ENCODE measurements at regions not wholly inside any gene's neighbourhood (a gene's known extent, or its start where the extent isn't known, plus 50 kb on each side); places are given as distances from the start of the nearest gene placed in this dataset.
A peak's percentile ranks its signal among the peaks of the same experiment; 100 is the strongest.

GRCh38 chr22:46026899-46027210, 49.9 kb upstream of the WNT7B start:
- Histone ChIP-seq H3K9me3 (ENCODE audit: control insufficient read depth in 3 of 3, low read length in 3 of 3) (no peaks in the 10 kb centered on the region), H3K9ac (ENCODE audit: low read depth in 1 of 3, low read length in 3 of 3) (peak overlapping the region; percentile 69 to 86 (median 79)), H3K4me1 (ENCODE audit: control insufficient read depth in 3 of 3, insufficient read depth in 3 of 3, low read length in 3 of 3) (peaks cover 10 to 31% (median 17%) of the 10 kb centered on the region in 3 donors), H3K27me3 (ENCODE audit: control insufficient read depth in 3 of 3, insufficient read depth in 3 of 3, low read length in 3 of 3) (peaks cover 0 to 3% (median 0%) of the 10 kb centered on the region in 3 donors), H3K27ac (ENCODE audit: low read depth, low read length) (peak overlapping the region; percentile 57), H3K36me3 (ENCODE audit: control insufficient read depth in 3 of 3, insufficient read depth in 3 of 3, low read length in 3 of 3) (no peaks in the 10 kb centered on the region), H3K4me3 (ENCODE audit: low read length in 3 of 3) (peak overlapping the region; percentile 59 to 71 (median 65))

- H3K36me3 ChIP-seq (ENCODE audit: control insufficient read depth in 3 of 3, insufficient read depth in 3 of 3, low read length in 3 of 3): no peaks in the 10 kb centered on the region
- H3K27me3 ChIP-seq (ENCODE audit: control insufficient read depth in 3 of 3, insufficient read depth in 3 of 3, low read length in 3 of 3): peaks cover 0 to 3% (median 0%) of the 10 kb centered on the region in 3 donors
- H3K27ac ChIP-seq (ENCODE audit: low read depth, low read length): peak overlapping the region; percentile 57
- H3K9me3 ChIP-seq (ENCODE audit: control insufficient read depth in 3 of 3, low read length in 3 of 3): no peaks in the 10 kb centered on the region
- H3K4me1 ChIP-seq (ENCODE audit: control insufficient read depth in 3 of 3, insufficient read depth in 3 of 3, low read length in 3 of 3): peaks cover 10 to 35% (median 19%) of the 10 kb centered on the region in 3 donors
- H3K4me3 ChIP-seq (ENCODE audit: low read length in 3 of 3): peak overlapping the region; percentile 59 to 71 (median 65)
- H3K9ac ChIP-seq (ENCODE audit: low read depth in 1 of 3, low read length in 3 of 3): peak overlapping the region; percentile 69 to 86 (median 79)
Measured at GRCh38 chr22:46027211-46028105, 50.5 kb upstream of the WNT7B start.

GRCh38 chr22:46028106-46028991, 51.4 kb upstream of the WNT7B start:
- peak overlapping the region; percentile 57 for H3K27ac ChIP-seq (ENCODE audit: low read depth, low read length)
- H3K36me3 ChIP-seq (ENCODE audit: control insufficient read depth in 3 of 3, insufficient read depth in 3 of 3, low read length in 3 of 3): no peaks in the 10 kb centered on the region
- H3K9me3 ChIP-seq (ENCODE audit: control insufficient read depth in 3 of 3, low read length in 3 of 3): no peaks in the 10 kb centered on the region
- H3K9ac ChIP-seq (ENCODE audit: low read depth in 1 of 3, low read length in 3 of 3): peak overlapping the region in 2 of 3 donors; percentile 69 to 86
- peak overlapping the region in 1 of 3 donors; percentile 65 for H3K4me3 ChIP-seq (ENCODE audit: low read length in 3 of 3)
- H3K4me1 ChIP-seq (ENCODE audit: control insufficient read depth in 3 of 3, insufficient read depth in 3 of 3, low read length in 3 of 3): peaks cover 10 to 35% (median 22%) of the 10 kb centered on the region in 3 donors
- peaks cover 0 to 3% (median 0%) of the 10 kb centered on the region in 3 donors for H3K27me3 ChIP-seq (ENCODE audit: control insufficient read depth in 3 of 3, insufficient read depth in 3 of 3, low read length in 3 of 3)

- Histone ChIP-seq H3K4me1 (ENCODE audit: control insufficient read depth in 3 of 3, insufficient read depth in 3 of 3, low read length in 3 of 3) (peaks cover 10 to 38% (median 29%) of the 10 kb centered on the region in 3 donors), H3K4me3 (ENCODE audit: low read length in 3 of 3) (no peak overlapping the region), H3K27ac (ENCODE audit: low read depth, low read length) (no peak overlapping the region), H3K27me3 (ENCODE audit: control insufficient read depth in 3 of 3, insufficient read depth in 3 of 3, low read length in 3 of 3) (peaks cover 0 to 3% (median 0%) of the 10 kb centered on the region in 3 donors), H3K9ac (ENCODE audit: low read depth in 1 of 3, low read length in 3 of 3) (no peak overlapping the region), H3K36me3 (ENCODE audit: control insufficient read depth in 3 of 3, insufficient read depth in 3 of 3, low read length in 3 of 3) (no peaks in the 10 kb centered on the region), H3K9me3 (ENCODE audit: control insufficient read depth in 3 of 3, low read length in 3 of 3) (no peaks in the 10 kb centered on the region)
Measured at GRCh38 chr22:46029036-46029435, 52.1 kb upstream of the WNT7B start.

DNA sequence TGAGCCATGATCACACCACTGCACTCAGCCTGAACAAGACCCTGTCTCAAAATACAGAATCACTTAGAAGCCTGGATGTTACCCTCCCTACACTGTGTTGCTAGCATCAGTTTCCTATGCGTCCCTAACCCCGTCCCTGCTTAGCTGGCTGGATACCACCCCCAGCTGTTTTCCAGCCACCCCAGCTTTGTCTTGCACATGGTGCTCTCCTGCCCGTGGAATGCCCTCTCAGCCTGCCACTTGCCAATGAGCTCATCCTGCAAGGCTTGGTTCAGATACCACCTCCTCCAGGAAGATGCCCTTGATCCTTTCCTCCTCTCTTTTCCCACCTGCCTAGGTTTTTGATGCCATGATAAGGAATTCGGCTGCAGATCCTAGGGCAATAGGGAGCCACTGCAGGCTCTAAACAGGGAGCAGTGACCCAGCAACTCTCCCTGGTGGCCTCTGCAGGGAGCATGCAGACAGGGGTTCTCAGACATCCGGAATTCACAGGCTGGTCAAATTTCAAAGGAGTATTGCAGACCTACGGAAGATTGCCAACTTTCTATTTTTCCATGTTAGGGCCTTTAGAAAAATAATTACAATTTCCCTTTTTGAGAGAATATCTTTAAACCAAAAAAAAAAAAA, 52.7 kb upstream of the WNT7B start:
- no peaks in the 10 kb centered on the region for H3K36me3 ChIP-seq (ENCODE audit: control insufficient read depth in 3 of 3, insufficient read depth in 3 of 3, low read length in 3 of 3)
- H3K27ac ChIP-seq (ENCODE audit: low read depth, low read length): no peak overlapping the region
- peaks cover 0 to 3% (median 0%) of the 10 kb centered on the region in 3 donors for H3K27me3 ChIP-seq (ENCODE audit: control insufficient read depth in 3 of 3, insufficient read depth in 3 of 3, low read length in 3 of 3)
- H3K9me3 ChIP-seq (ENCODE audit: control insufficient read depth in 3 of 3, low read length in 3 of 3): no peaks in the 10 kb centered on the region
- H3K4me3 ChIP-seq (ENCODE audit: low read length in 3 of 3): no peak overlapping the region
- no peak overlapping the region for H3K9ac ChIP-seq (ENCODE audit: low read depth in 1 of 3, low read length in 3 of 3)
- H3K4me1 ChIP-seq (ENCODE audit: control insufficient read depth in 3 of 3, insufficient read depth in 3 of 3, low read length in 3 of 3): peaks cover 12 to 42% (median 33%) of the 10 kb centered on the region in 3 donors

- Histone ChIP-seq H3K9ac (ENCODE audit: low read depth in 1 of 3, low read length in 3 of 3) (peak overlapping the region in 1 of 3 donors; percentile 33), H3K27ac (ENCODE audit: low read depth, low read length) (no peak overlapping the region), H3K4me1 (ENCODE audit: control insufficient read depth in 3 of 3, insufficient read depth in 3 of 3, low read length in 3 of 3) (peaks cover 17 to 46% (median 38%) of the 10 kb centered on the region in 3 donors), H3K9me3 (ENCODE audit: control insufficient read depth in 3 of 3, low read length in 3 of 3) (no peaks in the 10 kb centered on the region), H3K36me3 (ENCODE audit: control insufficient read depth in 3 of 3, insufficient read depth in 3 of 3, low read length in 3 of 3) (no peaks in the 10 kb centered on the region), H3K4me3 (ENCODE audit: low read length in 3 of 3) (no peak overlapping the region), H3K27me3 (ENCODE audit: control insufficient read depth in 3 of 3, insufficient read depth in 3 of 3, low read length in 3 of 3) (peaks cover 0 to 3% (median 0%) of the 10 kb centered on the region in 3 donors)
Measured at GRCh38 chr22:46030231-46030880, 53.4 kb upstream of the WNT7B start.

DNA sequence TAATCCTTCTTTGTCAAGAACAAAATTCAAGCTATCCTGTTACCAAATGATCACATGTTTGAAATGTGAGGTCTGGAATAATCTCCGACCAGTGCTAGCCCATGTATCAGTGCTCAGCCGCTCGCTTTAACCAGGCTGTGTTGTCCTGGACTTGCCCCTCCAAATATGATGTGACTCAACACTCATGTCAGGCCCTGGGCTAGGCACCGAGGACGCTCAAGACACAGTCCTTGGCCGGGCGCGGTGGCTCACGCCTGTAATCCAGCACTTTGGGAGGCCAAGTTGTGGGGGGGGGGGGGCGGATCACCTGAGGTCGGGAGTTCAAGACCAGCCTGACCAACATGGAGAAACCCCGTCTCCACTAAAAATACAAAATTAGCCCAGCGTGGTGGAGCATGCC, 54.1 kb upstream of the WNT7B start:
- H3K4me3 ChIP-seq (ENCODE audit: low read length in 3 of 3): no peak overlapping the region
- H3K9me3 ChIP-seq (ENCODE audit: control insufficient read depth in 3 of 3, low read length in 3 of 3): no peaks in the 10 kb centered on the region
- H3K4me1 ChIP-seq (ENCODE audit: control insufficient read depth in 3 of 3, insufficient read depth in 3 of 3, low read length in 3 of 3): peaks cover 17 to 44% (median 38%) of the 10 kb centered on the region in 3 donors
- H3K27ac ChIP-seq (ENCODE audit: low read depth, low read length): no peak overlapping the region
- H3K9ac ChIP-seq (ENCODE audit: low read depth in 1 of 3, low read length in 3 of 3): no peak overlapping the region
- H3K36me3 ChIP-seq (ENCODE audit: control insufficient read depth in 3 of 3, insufficient read depth in 3 of 3, low read length in 3 of 3): no peaks in the 10 kb centered on the region
- no peaks in the 10 kb centered on the region for H3K27me3 ChIP-seq (ENCODE audit: control insufficient read depth in 3 of 3, insufficient read depth in 3 of 3, low read length in 3 of 3)

DNA sequence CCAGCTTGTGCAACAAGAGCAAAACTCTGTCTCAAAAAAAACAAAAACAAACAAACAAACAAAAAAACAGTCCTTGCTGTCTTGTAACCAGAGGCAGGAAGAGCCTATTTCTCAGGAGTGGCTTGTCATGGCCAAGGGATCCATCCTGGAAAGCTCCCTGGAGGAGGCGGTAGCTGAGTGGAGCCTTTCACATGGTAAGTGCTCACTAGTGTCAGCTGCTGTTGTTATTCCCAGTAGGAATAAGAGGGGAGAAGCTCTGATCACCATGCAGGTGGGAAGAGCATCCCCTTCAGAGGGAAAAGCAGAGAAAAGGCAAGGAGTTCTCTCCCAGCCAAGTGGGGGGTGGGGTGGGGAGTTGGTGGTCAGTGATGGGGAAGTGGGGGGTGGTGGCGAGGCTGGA, 54.6 kb upstream of the WNT7B start:
- Histone ChIP-seq H3K9me3 (ENCODE audit: control insufficient read depth in 3 of 3, low read length in 3 of 3) (no peaks in the 10 kb centered on the region), H3K27me3 (ENCODE audit: control insufficient read depth in 3 of 3, insufficient read depth in 3 of 3, low read length in 3 of 3) (no peaks in the 10 kb centered on the region), H3K9ac (ENCODE audit: low read depth in 1 of 3, low read length in 3 of 3) (no peak overlapping the region), H3K4me1 (ENCODE audit: control insufficient read depth in 3 of 3, insufficient read depth in 3 of 3, low read length in 3 of 3) (peaks cover 20 to 48% (median 39%) of the 10 kb centered on the region in 3 donors), H3K27ac (ENCODE audit: low read depth, low read length) (no peak overlapping the region), H3K36me3 (ENCODE audit: control insufficient read depth in 3 of 3, insufficient read depth in 3 of 3, low read length in 3 of 3) (no peaks in the 10 kb centered on the region), H3K4me3 (ENCODE audit: low read length in 3 of 3) (no peak overlapping the region)

Measured in skeletal muscle tissue (tissue), 3 donors.